Activated CD4-positive, alpha-beta T cell treated with anti-CD3 and anti-CD28 coated beads, Interleukin-2, Interleukin-4, amounts not matched to agents 100 ng/mL and 50 ng/mL, durations not matched to agents 16 hours and 8 hours (primary cell): ENCODE measurements at regions not wholly inside any gene's neighbourhood (a gene's known extent, or its start where the extent isn't known, plus 50 kb on each side); places are given as distances from the start of the nearest gene placed in this dataset.

ENCODE experiments used
- DNase-seq: peaks from one replicate; pipeline ENCODE4 v3.0.0-alpha.2; 2020; ENCODE audit warnings: low spot score

- no peak for DNase-seq
Measured at GRCh38 chr2:7937082-7937481, 744.8 kb upstream of the ID2 start.

GRCh38 chr2:7940723-7941122 is 741.1 kb upstream of the ID2 start:
- no peak for DNase-seq

GRCh38 chr2:7943446-7943845 is 738.4 kb upstream of the ID2 start:
- DNase-seq = no peak

- DNase-seq = no peak
Measured at GRCh38 chr2:7945026-7945425, 736.8 kb upstream of the ID2 start.

GRCh38 chr2:7950035-7950612 is 731.7 kb upstream of the ID2 start:
- DNase-seq = no peak

- no peak for DNase-seq
Measured at GRCh38 chr2:7951001-7951400, 730.9 kb upstream of the ID2 start.

- DNase-seq = no peak
Measured at GRCh38 chr2:7951490-7951889, 730.4 kb upstream of the ID2 start.

GRCh38 chr2:7952046-7952745 is 729.7 kb upstream of the ID2 start:
- no peak for DNase-seq

- no peak for DNase-seq
Measured at GRCh38 chr2:7953195-7953594, 728.7 kb upstream of the ID2 start.

GRCh38 chr2:7954234-7954633 is 727.6 kb upstream of the ID2 start:
- no peak for DNase-seq

- no peak for DNase-seq
Measured at GRCh38 chr2:7956126-7956689, 725.6 kb upstream of the ID2 start.

- no peak for DNase-seq
Measured at GRCh38 chr2:7961550-7961949, 720.3 kb upstream of the ID2 start.

GRCh38 chr2:7962161-7962560 is 719.7 kb upstream of the ID2 start:
- DNase-seq = no peak

GRCh38 chr2:7963787-7964186 is 718.1 kb upstream of the ID2 start:
- DNase-seq = no peak

- DNase-seq = no peak
Measured at GRCh38 chr2:7966032-7966431, 715.8 kb upstream of the ID2 start.

- no peak for DNase-seq
Measured at GRCh38 chr2:7967707-7968405, 714.0 kb upstream of the ID2 start.

GRCh38 chr2:7969756-7970515 is 711.9 kb upstream of the ID2 start:
- DNase-seq = no peak

- no peak for DNase-seq
Measured at GRCh38 chr2:7971248-7971647, 710.6 kb upstream of the ID2 start.

- DNase-seq = no peak
Measured at GRCh38 chr2:7971841-7972240, 710.0 kb upstream of the ID2 start.

GRCh38 chr2:7972670-7973069 is 709.2 kb upstream of the ID2 start:
- DNase-seq = no peak

- DNase-seq = no peak
Measured at GRCh38 chr2:7973801-7974480, 707.9 kb upstream of the ID2 start.

- DNase-seq = no peak
Measured at GRCh38 chr2:7974936-7975335, 706.9 kb upstream of the ID2 start.
